ENCODE measurements at regions not wholly inside any gene's neighbourhood (a gene's known extent, or its start where the extent isn't known, plus 50 kb on each side); places are given as distances from the start of the nearest gene placed in this dataset.

DNA sequence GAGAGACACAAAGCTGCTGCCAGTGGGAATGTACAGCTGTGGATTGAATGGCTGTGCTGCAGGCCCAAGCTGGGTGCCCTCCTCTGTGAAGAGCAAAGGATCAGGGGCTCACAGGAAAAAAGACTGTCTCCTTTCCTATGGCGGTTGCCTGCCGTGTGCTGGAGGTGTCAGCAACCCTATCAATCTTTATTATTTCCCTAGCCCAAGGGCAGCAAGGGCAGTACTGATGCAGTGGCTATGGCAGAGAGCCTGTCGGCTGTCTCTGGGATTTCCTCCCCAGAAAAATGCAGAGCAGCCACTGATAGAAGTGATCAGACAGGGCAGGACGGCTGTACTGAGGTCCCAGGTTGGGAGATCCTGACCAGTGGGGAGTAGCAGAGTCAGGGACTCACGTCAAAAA is 117.3 kb upstream of the CDH12 start:
- TF ChIP-seq, protein P1, sequence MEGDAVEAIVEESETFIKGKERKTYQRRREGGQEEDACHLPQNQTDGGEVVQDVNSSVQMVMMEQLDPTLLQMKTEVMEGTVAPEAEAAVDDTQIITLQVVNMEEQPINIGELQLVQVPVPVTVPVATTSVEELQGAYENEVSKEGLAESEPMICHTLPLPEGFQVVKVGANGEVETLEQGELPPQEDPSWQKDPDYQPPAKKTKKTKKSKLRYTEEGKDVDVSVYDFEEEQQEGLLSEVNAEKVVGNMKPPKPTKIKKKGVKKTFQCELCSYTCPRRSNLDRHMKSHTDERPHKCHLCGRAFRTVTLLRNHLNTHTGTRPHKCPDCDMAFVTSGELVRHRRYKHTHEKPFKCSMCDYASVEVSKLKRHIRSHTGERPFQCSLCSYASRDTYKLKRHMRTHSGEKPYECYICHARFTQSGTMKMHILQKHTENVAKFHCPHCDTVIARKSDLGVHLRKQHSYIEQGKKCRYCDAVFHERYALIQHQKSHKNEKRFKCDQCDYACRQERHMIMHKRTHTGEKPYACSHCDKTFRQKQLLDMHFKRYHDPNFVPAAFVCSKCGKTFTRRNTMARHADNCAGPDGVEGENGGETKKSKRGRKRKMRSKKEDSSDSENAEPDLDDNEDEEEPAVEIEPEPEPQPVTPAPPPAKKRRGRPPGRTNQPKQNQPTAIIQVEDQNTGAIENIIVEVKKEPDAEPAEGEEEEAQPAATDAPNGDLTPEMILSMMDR (IDR thresholded peaks at IDR 0.05): no peak
- no peak for TF ChIP-seq POLR2A (IDR thresholded peaks at IDR 0.05)
